A549 (cell line): ENCODE measurements at regions not wholly inside any gene's neighbourhood (a gene's known extent, or its start where the extent isn't known, plus 50 kb on each side); places are given as distances from the start of the nearest gene placed in this dataset.

Experiments
- ATAC-seq, 2 experiments: fragments of 200-7000 bp in 1 of 2; fragments of >200 bp in 1 of 2; cut with Nextera tagmentation in 1 of 2; cut with Tn5 transposase in 1 of 2; 3 replicates each; pipeline versions ENCODE4 v1.8.0 to v1.9.1; 2018 to 2020; ENCODE audit warnings: mild to moderate bottlenecking in 1 of 2, moderate library complexity in 1 of 2
- CTCF ChIA-PET: fragments of 300-600 bp; sonication (Branson Sonifier 250); formaldehyde crosslinking; extraction: SDS; loops from one replicate; lab custom pipeline; 2021; ENCODE audit warnings: antibody characterized with exemption, inconsistent platforms; lab: Yijun Ruan, JAX
- POLR2A ChIA-PET: fragments of 350-600 bp; formaldehyde crosslinking; extraction: SDS; loops from one replicate; lab custom pipeline; 2021; ENCODE audit warnings: antibody characterized with exemption, inconsistent platforms; lab: Yijun Ruan, JAX
- DNase-seq, 2 experiments: peaks; one replicate each; pipeline versions ENCODE4 v3.0.0 to v3.0.0-alpha.2; 2011 to 2016; ENCODE audit warnings: low read depth in 1 of 2, low spot score in 1 of 2
- FAIRE-seq: peaks from 2 replicates; lab custom pipeline; 2011; peaks lifted over from hg19 to GRCh38; lab: Jason Lieb, UNC
- H3K27ac ChIP-seq, 2 experiments: fragments of >200 bp; sonication (Bioruptor Twin); formaldehyde crosslinking; 3 replicates each; pipeline ENCODE4 v1.5.1; 2016 to 2017
- H3K4me1 ChIP-seq: fragments of >200 bp; sonication (Bioruptor Twin); formaldehyde crosslinking; 3 replicates; pipeline ENCODE4 v1.6.1; 2016
- H3K4me2 ChIP-seq: fragments of >200 bp; sonication (Bioruptor Twin); formaldehyde crosslinking; 3 replicates; pipeline ENCODE4 v1.6.1; 2016
- H3K4me3 ChIP-seq: fragments of >200 bp; sonication (Bioruptor Twin); formaldehyde crosslinking; 3 replicates; pipeline ENCODE4 v1.5.1; 2016
- H3K9me3 ChIP-seq: fragments of >200 bp; sonication (Bioruptor Twin); formaldehyde crosslinking; 3 replicates; pipeline ENCODE4 v1.6.1; 2016
- CHD2 ChIP-seq: fragments of 150-350 bp; IDR thresholded peaks from 2 replicates; pipeline ENCODE4 v1.6.1; 2014; ENCODE audit warnings: low read length; ENCODE audit not compliant: partially characterized antibody
- EHF ChIP-seq: fragments of 250-450 bp; sonication (Bioruptor Pico); IDR thresholded peaks from 2 replicates; pipeline ENCODE4 v1.5.0; 2020; ENCODE audit warnings: mild to moderate bottlenecking
- EHMT2 ChIP-seq: fragments of 200-600 bp; sonication (generic); IDR thresholded peaks from 2 replicates; pipeline ENCODE4 v1.6.1; 2016; ENCODE audit warnings: antibody characterized with exemption, low read depth, mild to moderate bottlenecking, moderate library complexity
- EP300 ChIP-seq, 2 experiments: fragments of >200 bp; sonication (Bioruptor Twin); formaldehyde crosslinking; IDR thresholded peaks; 2 replicates in 1 of 2; 3 replicates in 1 of 2; pipeline ENCODE4 v1.6.1; 2016 to 2017
- ESRRA ChIP-seq: fragments of 150-350 bp; IDR thresholded peaks from 2 replicates; pipeline ENCODE4 v1.6.1; 2014; ENCODE audit warnings: mild to moderate bottlenecking, low read length, borderline replicate concordance
- FOXS1 ChIP-seq: fragments of 250-450 bp; sonication (Bioruptor Pico); IDR thresholded peaks from 2 replicates; pipeline ENCODE4 v1.5.0; 2020; ENCODE audit warnings: mild to moderate bottlenecking, moderate library complexity
- GATA3 ChIP-seq: IDR thresholded peaks from 2 replicates; pipeline ENCODE4 v1.6.1; 2012; ENCODE audit warnings: borderline replicate concordance
- HOXA7 ChIP-seq: fragments of 250-450 bp; sonication (Bioruptor Pico); IDR thresholded peaks from 2 replicates; pipeline ENCODE4 v1.5.0; 2020; ENCODE audit warnings: mild to moderate bottlenecking, moderate library complexity
- HOXB5 ChIP-seq: fragments of 250-450 bp; sonication (Bioruptor Pico); IDR thresholded peaks from 2 replicates; pipeline ENCODE4 v1.5.0; 2020; ENCODE audit warnings: mild to moderate bottlenecking, moderate library complexity
- KDM5A ChIP-seq: fragments of 200-600 bp; sonication (generic); IDR thresholded peaks from 2 replicates; pipeline ENCODE4 v1.6.1; 2016; ENCODE audit warnings: antibody characterized with exemption, mild to moderate bottlenecking
- MAX ChIP-seq: IDR thresholded peaks from 2 replicates; pipeline ENCODE4 v1.6.1; 2012
- MAZ ChIP-seq: fragments of 150-350 bp; IDR thresholded peaks from 2 replicates; pipeline ENCODE4 v1.6.1; 2014; ENCODE audit warnings: antibody characterized with exemption, low read depth, low read length, borderline replicate concordance
- NFE2L2 ChIP-seq: fragments of 150-350 bp; conservative IDR thresholded peaks from 2 replicates; pipeline ENCODE4 v1.6.1; 2014; ENCODE audit warnings: low read length
- NPAS2 ChIP-seq: fragments of 250-450 bp; sonication (Bioruptor Pico); IDR thresholded peaks from 2 replicates; pipeline ENCODE4 v1.8.0; 2022; ENCODE audit warnings: mild to moderate bottlenecking, moderate library complexity, borderline replicate concordance
- PHF8 ChIP-seq: fragments of 200-600 bp; sonication (generic); IDR thresholded peaks from 2 replicates; pipeline ENCODE4 v1.6.1; 2016; ENCODE audit warnings: low read depth, mild to moderate bottlenecking, antibody characterized with exemption, moderate library complexity, borderline replicate concordance
- POLR2A ChIP-seq: IDR thresholded peaks from 2 replicates; pipeline ENCODE4 v1.6.1; 2012; ENCODE audit warnings: mild to moderate bottlenecking, low read length
- POLR2AphosphoS2 ChIP-seq: conservative IDR thresholded peaks from 2 replicates; pipeline ENCODE4 v1.6.1; 2012; ENCODE audit warnings: low read length, improper control_type of control experiment, inconsistent platforms
- RAD21 ChIP-seq, 2 experiments: fragments of >200 bp in 1 of 2; sonication (Bioruptor Twin) in 1 of 2; formaldehyde crosslinking in 1 of 2; IDR thresholded peaks in 1 of 2; conservative IDR thresholded peaks in 1 of 2; 2 replicates in 1 of 2; 3 replicates in 1 of 2; pipeline ENCODE4 v1.6.1; 2012 to 2018; ENCODE audit warnings: inconsistent platforms in 1 of 2
- RARB ChIP-seq: fragments of 250-450 bp; sonication (Bioruptor Pico); IDR thresholded peaks from 2 replicates; pipeline ENCODE4 v1.8.0; 2021; ENCODE audit warnings: mild to moderate bottlenecking, moderate library complexity
- SMC3 ChIP-seq: fragments of >200 bp; sonication (Bioruptor Twin); formaldehyde crosslinking; IDR thresholded peaks from 3 replicates; pipeline ENCODE4 v1.6.1; 2018; ENCODE audit warnings: inconsistent platforms
- SREBF2 ChIP-seq: fragments of 450-650 bp; IDR thresholded peaks from 2 replicates; pipeline ENCODE4 v1.6.1; 2014; ENCODE audit warnings: mild to moderate bottlenecking, moderate library complexity
- USF2 ChIP-seq: fragments of 450-650 bp; IDR thresholded peaks from 2 replicates; pipeline ENCODE4 v1.6.1; 2014; ENCODE audit warnings: antibody characterized with exemption
- ZC3H11A ChIP-seq: fragments of 450-650 bp; IDR thresholded peaks from 2 replicates; pipeline ENCODE4 v1.6.1; 2014; ENCODE audit warnings: antibody characterized with exemption, mild to moderate bottlenecking
- WGBS: methylation state at CpG from one replicate; pipeline ENCODE4 v1.1.6; 2017; ENCODE audit errors: missing lambda C conversion rate; 5-methylcytosine and 5-hydroxymethylcytosine counted together
- TF ChIP-seq, protein P1 (sequence below): fragments of 150-350 bp; IDR thresholded peaks from 2 replicates; pipeline ENCODE4 v1.6.1; 2014; ENCODE audit warnings: low read depth, mild to moderate bottlenecking, low read length
- TF ChIP-seq, protein P2 (sequence below): fragments of >200 bp; sonication (Bioruptor Twin); formaldehyde crosslinking; IDR thresholded peaks from 3 replicates; pipeline ENCODE4 v1.6.1; 2016
- TF ChIP-seq, protein P3 (sequence below): IDR thresholded peaks from 2 replicates; pipeline ENCODE4 v1.6.1; 2012
- TF ChIP-seq, protein P4 (sequence below): fragments of 250-450 bp; sonication (Bioruptor Pico); IDR thresholded peaks from 2 replicates; pipeline ENCODE4 v1.5.0; 2020; ENCODE audit warnings: low read depth, mild to moderate bottlenecking, moderate library complexity

- TF ChIP-seq KDM5A (no peak), RARB (CRISPR knock-in tag) (no peak), MAX (no peak), NPAS2 (CRISPR knock-in tag) (no peak), SREBF2 (no peak), PHF8 (no peak), POLR2AphosphoS2 (no peak), ZC3H11A (no peak), NFE2L2 (no peak)
- TF ChIP-seq, protein P1, sequence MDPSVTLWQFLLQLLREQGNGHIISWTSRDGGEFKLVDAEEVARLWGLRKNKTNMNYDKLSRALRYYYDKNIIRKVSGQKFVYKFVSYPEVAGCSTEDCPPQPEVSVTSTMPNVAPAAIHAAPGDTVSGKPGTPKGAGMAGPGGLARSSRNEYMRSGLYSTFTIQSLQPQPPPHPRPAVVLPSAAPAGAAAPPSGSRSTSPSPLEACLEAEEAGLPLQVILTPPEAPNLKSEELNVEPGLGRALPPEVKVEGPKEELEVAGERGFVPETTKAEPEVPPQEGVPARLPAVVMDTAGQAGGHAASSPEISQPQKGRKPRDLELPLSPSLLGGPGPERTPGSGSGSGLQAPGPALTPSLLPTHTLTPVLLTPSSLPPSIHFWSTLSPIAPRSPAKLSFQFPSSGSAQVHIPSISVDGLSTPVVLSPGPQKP = no peak
Observed at GRCh38 chr13:53324656-53325055, 296.0 kb downstream of the OLFM4 start (continued).

- ATAC-seq (no peak), DNase-seq (no peak), FAIRE-seq (no peak)
- Histone ChIP-seq H3K9me3 (no peaks in the 10 kb centered on the region), H3K4me1 (no peaks in the 10 kb centered on the region), H3K4me2 (no peak overlapping the region), H3K27ac (no peak overlapping the region), H3K4me3 (no peak overlapping the region)
- TF ChIP-seq NFE2L2 (no peak), RAD21 (conservative IDR thresholded peaks at IDR 0.05 in 1 of 2, IDR thresholded peaks at IDR 0.05 in 1 of 2) (no peak), HOXA7 (CRISPR knock-in tag) (no peak), FOXS1 (CRISPR knock-in tag) (no peak), EHF (CRISPR knock-in tag) (no peak), USF2 (no peak), SREBF2 (no peak), HOXB5 (no peak), EHMT2 (no peak), SMC3 (no peak), POLR2AphosphoS2 (no peak), CHD2 (no peak), ZC3H11A (no peak), MAZ (no peak)
- ChIA-PET CTCF (no interaction called here), POLR2A (no interaction called here)
- 0% methylated on average over 1 of the region's 1 CpG for WGBS
Observed at GRCh38 chr13:53326716-53327115, 298.1 kb downstream of the OLFM4 start.

- DNase-seq (no peak), ATAC-seq (no peak), FAIRE-seq (no peak)
- POLR2A ChIA-PET = no interaction called here
- no peak for TF ChIP-seq NPAS2 (CRISPR knock-in tag)
- no peak for TF ChIP-seq EP300 (IDR thresholded peaks at IDR 0.05)
- TF ChIP-seq, protein P2, sequence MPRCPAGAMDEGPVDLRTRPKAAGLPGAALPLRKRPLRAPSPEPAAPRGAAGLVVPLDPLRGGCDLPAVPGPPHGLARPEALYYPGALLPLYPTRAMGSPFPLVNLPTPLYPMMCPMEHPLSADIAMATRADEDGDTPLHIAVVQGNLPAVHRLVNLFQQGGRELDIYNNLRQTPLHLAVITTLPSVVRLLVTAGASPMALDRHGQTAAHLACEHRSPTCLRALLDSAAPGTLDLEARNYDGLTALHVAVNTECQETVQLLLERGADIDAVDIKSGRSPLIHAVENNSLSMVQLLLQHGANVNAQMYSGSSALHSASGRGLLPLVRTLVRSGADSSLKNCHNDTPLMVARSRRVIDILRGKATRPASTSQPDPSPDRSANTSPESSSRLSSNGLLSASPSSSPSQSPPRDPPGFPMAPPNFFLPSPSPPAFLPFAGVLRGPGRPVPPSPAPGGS = no peak
- TF ChIP-seq, protein P3, sequence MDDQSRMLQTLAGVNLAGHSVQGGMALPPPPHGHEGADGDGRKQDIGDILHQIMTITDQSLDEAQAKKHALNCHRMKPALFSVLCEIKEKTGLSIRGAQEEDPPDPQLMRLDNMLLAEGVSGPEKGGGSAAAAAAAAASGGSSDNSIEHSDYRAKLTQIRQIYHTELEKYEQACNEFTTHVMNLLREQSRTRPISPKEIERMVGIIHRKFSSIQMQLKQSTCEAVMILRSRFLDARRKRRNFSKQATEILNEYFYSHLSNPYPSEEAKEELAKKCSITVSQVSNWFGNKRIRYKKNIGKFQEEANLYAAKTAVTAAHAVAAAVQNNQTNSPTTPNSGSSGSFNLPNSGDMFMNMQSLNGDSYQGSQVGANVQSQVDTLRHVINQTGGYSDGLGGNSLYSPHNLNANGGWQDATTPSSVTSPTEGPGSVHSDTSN = no peak
- no peak for TF ChIP-seq ESRRA
- TF ChIP-seq KDM5A = no peak
- no peak for TF ChIP-seq SREBF2
- no peak for TF ChIP-seq HOXB5
- TF ChIP-seq, protein P4, sequence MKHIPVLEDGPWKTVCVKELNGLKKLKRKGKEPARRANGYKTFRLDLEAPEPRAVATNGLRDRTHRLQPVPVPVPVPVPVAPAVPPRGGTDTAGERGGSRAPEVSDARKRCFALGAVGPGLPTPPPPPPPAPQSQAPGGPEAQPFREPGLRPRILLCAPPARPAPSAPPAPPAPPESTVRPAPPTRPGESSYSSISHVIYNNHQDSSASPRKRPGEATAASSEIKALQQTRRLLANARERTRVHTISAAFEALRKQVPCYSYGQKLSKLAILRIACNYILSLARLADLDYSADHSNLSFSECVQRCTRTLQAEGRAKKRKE (CRISPR knock-in tag) = no peak
- TF ChIP-seq NFE2L2 = no peak
- no peak for TF ChIP-seq POLR2A
- TF ChIP-seq SMC3 = no peak
- TF ChIP-seq GATA3 = no peak
- no peak for TF ChIP-seq FOXS1 (CRISPR knock-in tag)
- H3K4me1 ChIP-seq = no peaks in the 10 kb centered on the region
- no peak overlapping the region for H3K4me2 ChIP-seq
- no peak overlapping the region for H3K27ac ChIP-seq
- WGBS = 2% methylated on average over 4 of the region's 4 CpGs
- H3K4me3 ChIP-seq = no peak overlapping the region
- CTCF ChIA-PET = no interaction called here
- H3K9me3 ChIP-seq = no peaks in the 10 kb centered on the region
Observed at GRCh38 chr13:53327680-53328315, 299.2 kb downstream of the OLFM4 start.
